SK-N-SH (cell line): ENCODE measurements at regions not wholly inside any gene's neighbourhood (a gene's known extent, or its start where the extent isn't known, plus 50 kb on each side); places are given as distances from the start of the nearest gene placed in this dataset.

ENCODE experiments used
- CTCF ChIA-PET: fragments of 300-600, 350-600 bp; formaldehyde crosslinking; extraction: SDS; loops from one replicate; lab custom pipeline; 2021; lab: Yijun Ruan, JAX
- POLR2A ChIA-PET: fragments of 350-600 bp; sonication (Branson Sonifier 250); formaldehyde crosslinking; extraction: SDS; loops from one replicate; lab custom pipeline; 2020; ENCODE audit warnings: antibody characterized with exemption, inconsistent platforms; lab: Yijun Ruan, JAX
- DNase-seq: peaks from one replicate; pipeline ENCODE4 v3.0.0; 2012
- H2AFZ ChIP-seq: fragments of 200-600 bp; sonication (generic); 2 replicates; pipeline ENCODE4 v1.8.1; 2016; ENCODE audit warnings: antibody characterized with exemption, mild to moderate bottlenecking, low read depth
- H3F3A ChIP-seq: fragments of 200-600 bp; sonication (generic); replicated peaks from 2 replicates; pipeline ENCODE3; 2016; ENCODE audit warnings: antibody characterized with exemption, mild to moderate bottlenecking; ENCODE audit not compliant: insufficient read depth
- H3K27ac ChIP-seq, 2 experiments: fragments of 200-500 bp in 1 of 2; fragments of 200-600 bp in 1 of 2; sonication (Bioruptor generic) in 1 of 2; sonication (generic), shearing (Covaris generic) in 1 of 2; 2 replicates each; pipeline versions ENCODE4 v1.5.1 to v1.6.1; 2014 to 2016; ENCODE audit warnings: low read depth in 2 of 2, inconsistent platforms in 1 of 2, low read length in 1 of 2, mild to moderate bottlenecking in 1 of 2, mixed read lengths in 1 of 2
- H3K27me3 ChIP-seq: fragments of 200-600 bp; sonication (generic), shearing (Covaris generic); 2 replicates; pipeline ENCODE4 v1.6.1; 2016; ENCODE audit warnings: mixed run types; ENCODE audit not compliant: insufficient read depth
- H3K36me3 ChIP-seq, 2 experiments: fragments of 200-500 bp in 1 of 2; fragments of 200-600 bp in 1 of 2; sonication (Bioruptor generic) in 1 of 2; sonication (generic) in 1 of 2; replicated peaks in 1 of 2; 2 replicates each; pipeline versions ENCODE3 to v1.5.1; 2014 to 2016; ENCODE audit warnings: low read length in 1 of 2, mild to moderate bottlenecking in 1 of 2; ENCODE audit not compliant: insufficient read depth in 2 of 2, control insufficient read depth in 1 of 2
- H3K4me1 ChIP-seq, 2 experiments: fragments of 200-500 bp in 1 of 2; fragments of 200-600 bp in 1 of 2; sonication (Bioruptor generic) in 1 of 2; sonication (generic), shearing (Covaris generic) in 1 of 2; 2 replicates each; pipeline versions ENCODE4 v1.5.1 to v1.6.1; 2014 to 2016; ENCODE audit warnings: low read depth in 1 of 2, low read length in 1 of 2, mixed run types in 1 of 2; ENCODE audit not compliant: insufficient read depth in 2 of 2, control insufficient read depth in 1 of 2
- H3K4me2 ChIP-seq: fragments of 200-600 bp; sonication (generic), shearing (Covaris generic); 2 replicates; pipeline ENCODE4 v1.6.1; 2017; ENCODE audit warnings: mixed run types
- H3K4me3 ChIP-seq, 2 experiments: fragments of 200-500 bp in 1 of 2; fragments of 200-600 bp in 1 of 2; sonication (Bioruptor generic) in 1 of 2; sonication (generic), shearing (Covaris generic) in 1 of 2; 2 replicates each; pipeline versions ENCODE4 v1.5.1 to v1.8.1; 2014 to 2016; ENCODE audit warnings: low read depth in 2 of 2, inconsistent platforms in 1 of 2, low read length in 1 of 2, mild to moderate bottlenecking in 1 of 2, mixed read lengths in 1 of 2, moderate library complexity in 1 of 2
- H3K79me2 ChIP-seq: fragments of 200-600 bp; sonication (generic); 2 replicates; pipeline ENCODE4 v1.8.1; 2017; ENCODE audit warnings: mild to moderate bottlenecking; ENCODE audit not compliant: insufficient read depth
- H3K9ac ChIP-seq: fragments of 200-600 bp; sonication (generic); 2 replicates; pipeline ENCODE4 v1.6.1; 2017; ENCODE audit warnings: mixed run types
- H3K9me2 ChIP-seq: fragments of 200-600 bp; sonication (generic); 2 replicates; pipeline ENCODE4 v1.6.1; 2017; ENCODE audit warnings: mixed run types
- H3K9me3 ChIP-seq: fragments of 200-600 bp; sonication (generic); 2 replicates; pipeline ENCODE4 v1.6.1; 2017; ENCODE audit warnings: mixed run types, mild to moderate bottlenecking, moderate library complexity
- H4K20me1 ChIP-seq: fragments of 200-600 bp; sonication (generic); 2 replicates; pipeline ENCODE4 v1.6.1; 2017; ENCODE audit warnings: mild to moderate bottlenecking, mixed run types; ENCODE audit not compliant: insufficient read depth
- CHD2 ChIP-seq: fragments of 150-350 bp; IDR thresholded peaks from 2 replicates; pipeline ENCODE4 v1.6.1; 2018; ENCODE audit warnings: low read length; ENCODE audit not compliant: partially characterized antibody
- EP300 ChIP-seq, 2 experiments: IDR thresholded peaks; 2 replicates each; pipeline versions ENCODE4 v1.4.0 to v1.6.1; 2012; ENCODE audit warnings: borderline replicate concordance in 1 of 2, low read depth in 1 of 2, low read length in 1 of 2
- EZH2phosphoT487 ChIP-seq: fragments of 200-600 bp; sonication (generic); IDR thresholded peaks from 2 replicates; pipeline ENCODE4 v1.6.1; 2017; ENCODE audit warnings: low read depth, mixed run types, mild to moderate bottlenecking, antibody characterized with exemption, moderate library complexity, borderline replicate concordance
- FOSL2 ChIP-seq: IDR thresholded peaks from 2 replicates; pipeline ENCODE4 v1.4.0; 2012; ENCODE audit warnings: low read depth, mild to moderate bottlenecking, moderate library complexity, borderline replicate concordance
- FOXJ3 ChIP-seq: sonication (generic); formaldehyde crosslinking; IDR thresholded peaks from 2 replicates; pipeline ENCODE4 v1.5.1; 2020; ENCODE audit warnings: mild to moderate bottlenecking, missing genetic modification reagents
- FOXM1 ChIP-seq: IDR thresholded peaks from 2 replicates; pipeline ENCODE4 v1.4.0; 2012; ENCODE audit warnings: low read depth, mild to moderate bottlenecking
- GATA2 ChIP-seq: sonication (generic); formaldehyde crosslinking; IDR thresholded peaks from 2 replicates; pipeline ENCODE4 v1.5.0; 2020; ENCODE audit warnings: mild to moderate bottlenecking, missing genetic modification reagents
- JUND ChIP-seq: IDR thresholded peaks from 2 replicates; pipeline ENCODE4 v1.4.0; 2012
- MEF2A ChIP-seq: IDR thresholded peaks from 2 replicates; pipeline ENCODE4 v1.4.0; 2012; ENCODE audit warnings: low read depth, borderline replicate concordance
- NRF1 ChIP-seq: IDR thresholded peaks from 2 replicates; pipeline ENCODE4 v1.6.1; 2012; ENCODE audit warnings: low read depth, mild to moderate bottlenecking, low read length
- RCOR1 ChIP-seq: fragments of 150-350 bp; IDR thresholded peaks from 2 replicates; pipeline ENCODE4 v1.6.1; 2017; ENCODE audit warnings: antibody characterized with exemption, low read length
- RXRA ChIP-seq: IDR thresholded peaks from 2 replicates; pipeline ENCODE4 v1.4.0; 2012; ENCODE audit warnings: low read depth, mild to moderate bottlenecking, borderline replicate concordance
- TAF1 ChIP-seq: IDR thresholded peaks from 2 replicates; pipeline ENCODE4 v1.6.1; 2012; ENCODE audit warnings: low read depth, mild to moderate bottlenecking, low read length, moderate library complexity, borderline replicate concordance
- TCF12 ChIP-seq: IDR thresholded peaks from 2 replicates; pipeline ENCODE4 v1.4.0; 2012
- TEAD4 ChIP-seq: IDR thresholded peaks from 2 replicates; pipeline ENCODE4 v1.4.0; 2012; ENCODE audit warnings: mild to moderate bottlenecking, borderline replicate concordance; ENCODE audit not compliant: insufficient read depth
- WGBS: methylation state at CpG from one replicate; pipeline ENCODE4 v1.1.6; 2017; ENCODE audit warnings: low lambda C conversion rate; 5-methylcytosine and 5-hydroxymethylcytosine counted together
- TF ChIP-seq, protein P1 (sequence below): fragments of 150-350 bp; IDR thresholded peaks from 2 replicates; pipeline ENCODE4 v1.6.1; 2016; ENCODE audit warnings: mild to moderate bottlenecking, low read depth, low read length
- TF ChIP-seq, protein P2 (sequence below): IDR thresholded peaks from 2 replicates; pipeline ENCODE4 v1.6.1; 2012; ENCODE audit warnings: mild to moderate bottlenecking, low read depth, low read length, moderate library complexity
- TF ChIP-seq, protein P3 (sequence below): IDR thresholded peaks from 2 replicates; pipeline ENCODE4 v1.4.0; 2012; ENCODE audit warnings: low read depth, borderline replicate concordance
- TF ChIP-seq, protein P4 (sequence below): fragments of 150-350 bp; IDR thresholded peaks from 2 replicates; pipeline ENCODE4 v1.6.1; 2017; ENCODE audit warnings: antibody characterized with exemption, low read length, low read depth, borderline replicate concordance

DNA sequence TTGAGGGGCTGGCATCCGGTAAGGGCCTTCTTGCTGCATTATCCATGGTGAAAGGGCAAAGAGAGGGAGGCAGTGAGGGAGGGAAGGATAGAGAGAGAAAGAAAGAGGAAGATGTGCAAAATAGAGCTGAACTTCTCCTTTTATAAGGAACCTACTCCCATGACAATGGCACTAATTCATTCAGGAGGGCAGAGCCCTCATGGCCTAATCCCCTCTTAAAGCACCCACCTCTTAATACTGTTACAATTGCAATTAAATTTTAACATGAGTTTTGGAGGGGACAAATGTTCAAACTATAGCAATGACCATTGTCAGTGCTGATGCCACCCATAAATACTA is 60.2 kb downstream of the CXCR4 start:
- CTCF ChIA-PET = interaction anchor here (0.7 to 1.8 kb wide), 5 partner anchors 9 to 60 kb away, joined by 3 to 7 read pairs (median 4); no protein-coding TSS in a partner anchor
- no peaks in the 10 kb centered on the region for H3K27me3 ChIP-seq
- H2AFZ ChIP-seq = no peak overlapping the region
- H3K4me2 ChIP-seq = no peak overlapping the region
- H3K9me3 ChIP-seq = no peaks in the 10 kb centered on the region
- WGBS = 3% methylated on average over 1 of the region's 1 CpG
- no peaks in the 10 kb centered on the region for H3F3A ChIP-seq
- H3K4me3 ChIP-seq = no peak overlapping the region
- H3K27ac ChIP-seq = peak overlapping the region in 1 of 2 experiments; percentile 92; a peak in 2 of 4 replicates
- no peaks in the 10 kb centered on the region for H4K20me1 ChIP-seq
- H3K9me2 ChIP-seq = no peaks in the 10 kb centered on the region
- TF ChIP-seq FOXM1 = no peak
- TF ChIP-seq FOXJ3 (CRISPR knock-in tag) = no peak
- no peak for TF ChIP-seq TAF1
- TF ChIP-seq EP300 (IDR thresholded peaks at IDR 0.05; ENCODE audit: borderline replicate concordance in 1 of 2, low read depth in 1 of 2, low read length in 1 of 2) = no peak
- no peak for DNase-seq
- POLR2A ChIA-PET = no interaction called here
- H3K9ac ChIP-seq = no peak overlapping the region
- peaks cover 0 to 23% of the 10 kb centered on the region in 2 experiments; a peak in 2 of 4 replicates for H3K4me1 ChIP-seq
- H3K36me3 ChIP-seq = no peaks in the 10 kb centered on the region
- no peaks in the 10 kb centered on the region for H3K79me2 ChIP-seq

DNA sequence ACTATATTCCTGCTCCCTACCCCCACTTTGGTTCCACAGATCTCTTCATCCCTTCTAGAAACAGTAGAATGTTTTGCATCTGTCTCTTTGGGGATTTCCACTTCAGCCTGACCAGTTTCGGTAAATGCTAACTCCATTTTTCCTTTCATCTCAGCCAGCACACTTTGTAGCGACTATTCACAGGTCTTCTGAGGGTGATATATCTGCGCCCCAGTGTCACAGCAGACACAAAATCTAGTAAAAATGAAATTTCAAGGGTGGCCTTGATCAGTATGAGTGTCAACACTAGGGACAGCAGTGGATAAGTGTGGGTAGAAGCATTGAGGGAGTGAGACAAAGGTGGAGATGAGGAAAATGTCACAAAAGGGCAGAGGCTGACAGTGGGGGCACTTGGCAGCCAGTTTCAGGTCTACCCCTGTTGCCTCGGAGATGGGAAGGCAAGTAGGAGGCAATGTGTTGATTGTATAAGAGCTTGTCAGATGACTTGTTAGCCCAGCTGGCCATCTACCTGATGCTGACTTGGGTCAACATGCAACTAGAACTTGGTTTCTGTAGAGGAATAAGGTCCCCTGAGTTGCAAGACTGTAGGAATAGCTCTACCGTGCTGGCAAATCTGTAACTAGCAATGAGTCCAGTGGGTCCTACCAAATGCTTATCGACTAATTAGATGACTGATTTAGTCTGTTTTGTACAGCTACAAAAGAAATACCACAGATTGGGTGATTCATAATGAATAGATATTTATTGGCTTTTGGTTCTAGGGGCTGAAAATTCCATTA is 60.7 kb downstream of the CXCR4 start:
- peaks cover 0 to 23% of the 10 kb centered on the region in 2 experiments; a peak in 2 of 4 replicates for H3K4me1 ChIP-seq
- H3K9me3 ChIP-seq = no peaks in the 10 kb centered on the region
- WGBS = 38% methylated on average over 6 of the region's 6 CpGs
- CTCF ChIA-PET = interaction anchor here (0.7 to 1.8 kb wide), 5 partner anchors 8 to 60 kb away, joined by 3 to 7 read pairs (median 4); no protein-coding TSS in a partner anchor
- peak overlapping the region in 1 of 2 experiments; percentile 92; a peak in 2 of 4 replicates for H3K27ac ChIP-seq
- no peaks in the 10 kb centered on the region for H4K20me1 ChIP-seq
- H2AFZ ChIP-seq = no peak overlapping the region
- DNase-seq = no peak
- POLR2A ChIA-PET = no interaction called here
- H3K27me3 ChIP-seq = no peaks in the 10 kb centered on the region
- no peaks in the 10 kb centered on the region for H3K36me3 ChIP-seq
- no peak overlapping the region for H3K9ac ChIP-seq
- H3K4me3 ChIP-seq = no peak overlapping the region
- H3K4me2 ChIP-seq = no peak overlapping the region
- no peaks in the 10 kb centered on the region for H3K9me2 ChIP-seq
- H3F3A ChIP-seq = no peaks in the 10 kb centered on the region
- no peaks in the 10 kb centered on the region for H3K79me2 ChIP-seq
- no peak for TF ChIP-seq GATA2 (CRISPR knock-in tag)
- no peak for TF ChIP-seq EZH2phosphoT487
- TF ChIP-seq EP300 (IDR thresholded peaks at IDR 0.05; ENCODE audit: borderline replicate concordance in 1 of 2, low read depth in 1 of 2, low read length in 1 of 2) = no peak
- no peak for TF ChIP-seq NRF1
- TF ChIP-seq, protein P1, sequence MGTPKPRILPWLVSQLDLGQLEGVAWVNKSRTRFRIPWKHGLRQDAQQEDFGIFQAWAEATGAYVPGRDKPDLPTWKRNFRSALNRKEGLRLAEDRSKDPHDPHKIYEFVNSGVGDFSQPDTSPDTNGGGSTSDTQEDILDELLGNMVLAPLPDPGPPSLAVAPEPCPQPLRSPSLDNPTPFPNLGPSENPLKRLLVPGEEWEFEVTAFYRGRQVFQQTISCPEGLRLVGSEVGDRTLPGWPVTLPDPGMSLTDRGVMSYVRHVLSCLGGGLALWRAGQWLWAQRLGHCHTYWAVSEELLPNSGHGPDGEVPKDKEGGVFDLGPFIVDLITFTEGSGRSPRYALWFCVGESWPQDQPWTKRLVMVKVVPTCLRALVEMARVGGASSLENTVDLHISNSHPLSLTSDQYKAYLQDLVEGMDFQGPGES = no peak
- no peak for TF ChIP-seq JUND
- TF ChIP-seq FOSL2 = no peak
- TF ChIP-seq, protein P2, sequence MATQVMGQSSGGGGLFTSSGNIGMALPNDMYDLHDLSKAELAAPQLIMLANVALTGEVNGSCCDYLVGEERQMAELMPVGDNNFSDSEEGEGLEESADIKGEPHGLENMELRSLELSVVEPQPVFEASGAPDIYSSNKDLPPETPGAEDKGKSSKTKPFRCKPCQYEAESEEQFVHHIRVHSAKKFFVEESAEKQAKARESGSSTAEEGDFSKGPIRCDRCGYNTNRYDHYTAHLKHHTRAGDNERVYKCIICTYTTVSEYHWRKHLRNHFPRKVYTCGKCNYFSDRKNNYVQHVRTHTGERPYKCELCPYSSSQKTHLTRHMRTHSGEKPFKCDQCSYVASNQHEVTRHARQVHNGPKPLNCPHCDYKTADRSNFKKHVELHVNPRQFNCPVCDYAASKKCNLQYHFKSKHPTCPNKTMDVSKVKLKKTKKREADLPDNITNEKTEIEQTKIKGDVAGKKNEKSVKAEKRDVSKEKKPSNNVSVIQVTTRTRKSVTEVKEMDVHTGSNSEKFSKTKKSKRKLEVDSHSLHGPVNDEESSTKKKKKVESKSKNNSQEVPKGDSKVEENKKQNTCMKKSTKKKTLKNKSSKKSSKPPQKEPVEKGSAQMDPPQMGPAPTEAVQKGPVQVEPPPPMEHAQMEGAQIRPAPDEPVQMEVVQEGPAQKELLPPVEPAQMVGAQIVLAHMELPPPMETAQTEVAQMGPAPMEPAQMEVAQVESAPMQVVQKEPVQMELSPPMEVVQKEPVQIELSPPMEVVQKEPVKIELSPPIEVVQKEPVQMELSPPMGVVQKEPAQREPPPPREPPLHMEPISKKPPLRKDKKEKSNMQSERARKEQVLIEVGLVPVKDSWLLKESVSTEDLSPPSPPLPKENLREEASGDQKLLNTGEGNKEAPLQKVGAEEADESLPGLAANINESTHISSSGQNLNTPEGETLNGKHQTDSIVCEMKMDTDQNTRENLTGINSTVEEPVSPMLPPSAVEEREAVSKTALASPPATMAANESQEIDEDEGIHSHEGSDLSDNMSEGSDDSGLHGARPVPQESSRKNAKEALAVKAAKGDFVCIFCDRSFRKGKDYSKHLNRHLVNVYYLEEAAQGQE = no peak
- TF ChIP-seq, protein P3, sequence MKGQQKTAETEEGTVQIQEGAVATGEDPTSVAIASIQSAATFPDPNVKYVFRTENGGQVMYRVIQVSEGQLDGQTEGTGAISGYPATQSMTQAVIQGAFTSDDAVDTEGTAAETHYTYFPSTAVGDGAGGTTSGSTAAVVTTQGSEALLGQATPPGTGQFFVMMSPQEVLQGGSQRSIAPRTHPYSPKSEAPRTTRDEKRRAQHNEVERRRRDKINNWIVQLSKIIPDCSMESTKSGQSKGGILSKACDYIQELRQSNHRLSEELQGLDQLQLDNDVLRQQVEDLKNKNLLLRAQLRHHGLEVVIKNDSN = no peak
- no peak for TF ChIP-seq RXRA
- TF ChIP-seq RCOR1 = no peak
- TF ChIP-seq TAF1 = no peak
- no peak for TF ChIP-seq CHD2
- TF ChIP-seq, protein P4, sequence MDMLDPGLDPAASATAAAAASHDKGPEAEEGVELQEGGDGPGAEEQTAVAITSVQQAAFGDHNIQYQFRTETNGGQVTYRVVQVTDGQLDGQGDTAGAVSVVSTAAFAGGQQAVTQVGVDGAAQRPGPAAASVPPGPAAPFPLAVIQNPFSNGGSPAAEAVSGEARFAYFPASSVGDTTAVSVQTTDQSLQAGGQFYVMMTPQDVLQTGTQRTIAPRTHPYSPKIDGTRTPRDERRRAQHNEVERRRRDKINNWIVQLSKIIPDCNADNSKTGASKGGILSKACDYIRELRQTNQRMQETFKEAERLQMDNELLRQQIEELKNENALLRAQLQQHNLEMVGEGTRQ = no peak
- no peak for TF ChIP-seq MEF2A
- no peak for TF ChIP-seq TCF12
- no peak for TF ChIP-seq TEAD4
- TF ChIP-seq FOXM1 = no peak
